NT2/D1 (cell line): ENCODE measurements at regions not wholly inside any gene's neighbourhood (a gene's known extent, or its start where the extent isn't known, plus 50 kb on each side); places are given as distances from the start of the nearest gene placed in this dataset.
"Not testable (repeated sequence)": the region's sequence is repeated elsewhere in the genome, so short reads cannot be mapped to it uniquely, and the experiment has no call there.

Experiments
- DNase-seq: peaks from one replicate; pipeline ENCODE4 v3.0.0-alpha.2; 2011; ENCODE audit warnings: low read depth, low spot score
- H3K27me3 ChIP-seq: 2 replicates; pipeline ENCODE4 v1.6.0; 2011; ENCODE audit warnings: mild to moderate bottlenecking; ENCODE audit not compliant: insufficient read length, insufficient read depth
- H3K36me3 ChIP-seq: 2 replicates; pipeline ENCODE4 v1.6.1; 2011; ENCODE audit warnings: mild to moderate bottlenecking, low read length, mixed read lengths; ENCODE audit not compliant: insufficient read depth, insufficient read length
- H3K4me1 ChIP-seq: 2 replicates; pipeline ENCODE4 v1.5.1; 2011; ENCODE audit not compliant: insufficient read depth, insufficient read length
- H3K4me3 ChIP-seq: 2 replicates; pipeline ENCODE4 v1.5.1; 2011; ENCODE audit warnings: low read depth; ENCODE audit not compliant: insufficient read length
- H3K9ac ChIP-seq: 2 replicates; pipeline ENCODE4 v1.6.0; 2011; ENCODE audit warnings: low read depth; ENCODE audit not compliant: insufficient read length
- H3K9me3 ChIP-seq: 2 replicates; pipeline ENCODE4 v1.5.1; 2011; ENCODE audit warnings: mild to moderate bottlenecking, low read length; ENCODE audit not compliant: insufficient read depth
- SUZ12 ChIP-seq: IDR thresholded peaks from 2 replicates; pipeline ENCODE4 v1.6.1; 2011; ENCODE audit not compliant: insufficient read length, insufficient read depth; ENCODE audit errors: extremely low read depth
- YY1 ChIP-seq: IDR thresholded peaks from 2 replicates; pipeline ENCODE4 v1.6.1; 2011; ENCODE audit not compliant: insufficient read length, insufficient read depth
- ZNF274 ChIP-seq: IDR thresholded peaks from 2 replicates; pipeline ENCODE4 v1.6.1; 2011; ENCODE audit warnings: mild to moderate bottlenecking, low read depth, low read length

DNA sequence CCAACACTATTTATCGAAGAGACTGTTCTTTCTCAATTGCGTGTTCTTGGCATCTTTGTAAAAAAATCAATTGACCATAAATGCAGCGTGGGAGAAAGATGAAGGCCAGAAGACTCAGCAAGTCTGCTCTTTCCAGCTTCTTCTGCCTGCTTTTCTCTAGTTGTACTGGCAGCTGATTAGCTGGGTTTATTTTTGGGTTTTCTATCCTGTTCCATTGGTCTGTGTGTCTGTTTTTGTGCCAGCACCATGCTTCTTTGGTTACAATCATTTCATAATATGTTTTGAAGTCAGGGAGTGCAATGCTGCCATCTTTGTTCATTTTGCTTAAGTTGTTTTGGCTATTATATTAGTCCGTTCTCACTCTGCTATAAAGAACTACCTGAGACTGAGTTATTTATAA is 201.8 kb upstream of the B3GALT2 start:
- no peak for DNase-seq
- Histone ChIP-seq H3K9me3 (peaks cover 10% of the 10 kb centered on the region; the same call in 1 of the 2 replicates), H3K4me1 (no peaks in the 10 kb centered on the region), H3K4me3 (no peak overlapping the region), H3K27me3 (no peaks in the 10 kb centered on the region), H3K36me3 (no peaks in the 10 kb centered on the region), H3K9ac (no peak overlapping the region)
- TF ChIP-seq SUZ12 (no peak), ZNF274 (no peak), YY1 (no peak)

DNA sequence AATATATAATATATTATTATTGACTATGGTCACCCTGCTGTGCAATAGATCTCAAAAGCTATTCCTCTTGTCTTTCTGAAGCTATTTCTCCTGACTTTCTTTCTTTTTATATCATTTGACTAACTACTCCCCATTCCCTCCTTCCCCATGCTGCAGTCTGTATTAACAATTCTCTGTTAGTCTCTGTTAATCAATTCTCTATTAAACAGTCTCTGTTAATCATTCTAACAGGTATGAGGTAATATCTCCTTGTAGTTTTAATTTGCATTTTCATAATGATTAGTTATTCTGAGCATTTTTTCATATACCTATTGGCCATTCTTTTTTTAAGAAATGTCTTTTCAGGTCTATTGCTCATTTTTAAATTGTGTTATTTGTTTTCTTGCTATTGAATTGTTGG is 201.0 kb upstream of the B3GALT2 start:
- Histone ChIP-seq H3K9ac (no peak overlapping the region), H3K4me3 (no peak overlapping the region), H3K27me3 (no peaks in the 10 kb centered on the region), H3K36me3 (no peaks in the 10 kb centered on the region), H3K9me3 (peaks cover 10% of the 10 kb centered on the region; the same call in 1 of the 2 replicates), H3K4me1 (no peaks in the 10 kb centered on the region)
- TF ChIP-seq ZNF274, result no peak
- no peak for DNase-seq

- not testable (repeated sequence) for H3K4me3 ChIP-seq, H3K4me1 ChIP-seq, H3K36me3 ChIP-seq, H3K9ac ChIP-seq, H3K27me3 ChIP-seq, DNase-seq, H3K9me3 ChIP-seq
Measured at GRCh38 chr1:193378451-193378850, 192.0 kb upstream of the B3GALT2 start.

GRCh38 chr1:193377472-193377871 is 191.1 kb upstream of the B3GALT2 start:
- Histone ChIP-seq H3K27me3 (no peaks in the 10 kb centered on the region), H3K4me3 (no peak overlapping the region), H3K9ac (no peak overlapping the region), H3K4me1 (no peaks in the 10 kb centered on the region), H3K36me3 (no peaks in the 10 kb centered on the region), H3K9me3 (no peaks in the 10 kb centered on the region)
- no peak for TF ChIP-seq ZNF274
- no peak for TF ChIP-seq YY1
- no peak for TF ChIP-seq SUZ12
- DNase-seq, result no peak

GRCh38 chr1:193372553-193372952 is 186.1 kb upstream of the B3GALT2 start:
- Histone ChIP-seq H3K9me3 (no peaks in the 10 kb centered on the region), H3K4me1 (no peaks in the 10 kb centered on the region), H3K9ac (no peak overlapping the region), H3K27me3 (no peaks in the 10 kb centered on the region), H3K36me3 (no peaks in the 10 kb centered on the region), H3K4me3 (no peak overlapping the region)
- TF ChIP-seq YY1 (no peak), SUZ12 (no peak), ZNF274 (no peak)
- no peak for DNase-seq

DNA sequence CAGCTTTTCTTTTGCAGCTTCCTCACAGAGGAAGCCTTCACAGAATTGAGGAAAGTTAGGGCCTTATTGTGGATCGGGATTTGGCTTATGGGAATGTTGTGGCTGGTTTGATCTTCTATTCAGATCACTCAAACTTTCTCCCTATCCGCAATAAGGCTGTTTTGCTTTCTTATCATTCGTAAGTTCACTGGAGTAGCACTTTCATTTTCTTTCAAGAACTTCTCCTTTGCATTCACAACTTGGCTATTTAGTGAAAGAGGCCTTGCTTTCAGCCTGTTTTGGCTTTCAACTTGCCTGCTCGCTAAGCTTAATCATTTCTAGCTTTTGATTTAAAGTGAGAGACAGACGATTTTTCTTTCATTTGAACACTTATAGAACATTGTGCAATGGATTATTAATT is 181.9 kb upstream of the B3GALT2 start:
- no peak for DNase-seq
- no peak for TF ChIP-seq ZNF274
- no peak for TF ChIP-seq YY1
- TF ChIP-seq SUZ12, result no peak
- H3K9me3 ChIP-seq, result no peaks in the 10 kb centered on the region
- H3K9ac ChIP-seq, result no peak overlapping the region
- H3K27me3 ChIP-seq, result no peaks in the 10 kb centered on the region
- H3K4me1 ChIP-seq, result no peaks in the 10 kb centered on the region
- H3K36me3 ChIP-seq, result no peaks in the 10 kb centered on the region
- no peak overlapping the region for H3K4me3 ChIP-seq

- DNase-seq, result no peak
- Histone ChIP-seq H3K36me3 (no peaks in the 10 kb centered on the region), H3K4me3 (no peak overlapping the region), H3K27me3 (no peaks in the 10 kb centered on the region), H3K4me1 (no peaks in the 10 kb centered on the region), H3K9ac (no peak overlapping the region), H3K9me3 (no peaks in the 10 kb centered on the region)
- TF ChIP-seq ZNF274 (no peak), YY1 (no peak), SUZ12 (no peak)
Measured at GRCh38 chr1:193367863-193368262, 181.4 kb upstream of the B3GALT2 start.
